Keratinocyte (primary cell): ENCODE measurements at regions not wholly inside any gene's neighbourhood (a gene's known extent, or its start where the extent isn't known, plus 50 kb on each side); places are given as distances from the start of the nearest gene placed in this dataset.

Experiments
- DNase-seq: peaks from one replicate; pipeline ENCODE4 v3.0.0-alpha.2; 2011; ENCODE audit warnings: low read depth, missing footprints, low spot score
- FAIRE-seq: peaks from 2 replicates; lab custom pipeline; 2011; peaks lifted over from hg19 to GRCh38; lab: Jason Lieb, UNC
- H2AFZ ChIP-seq: 2 replicates; pipeline ENCODE4 v1.6.0; 2012; ENCODE audit warnings: low read length, control low read depth, inconsistent platforms; ENCODE audit not compliant: control insufficient read depth
- H3K27ac ChIP-seq: 2 replicates; pipeline ENCODE4 v1.5.1; 2011; ENCODE audit warnings: low read length; ENCODE audit not compliant: control insufficient read depth, insufficient read depth
- H3K27me3 ChIP-seq: 3 replicates; pipeline ENCODE4 v1.6.0; 2011; ENCODE audit warnings: low read length; ENCODE audit not compliant: control insufficient read depth, insufficient read depth; ENCODE audit errors: extremely low read depth
- H3K36me3 ChIP-seq, 2 experiments: 2 replicates in 1 of 2; 3 replicates in 1 of 2; pipeline ENCODE4 v1.5.1; 2011; ENCODE audit warnings: low read length in 2 of 2, mild to moderate bottlenecking in 1 of 2; ENCODE audit not compliant: control insufficient read depth in 2 of 2, insufficient read depth in 2 of 2; ENCODE audit errors: extremely low read depth in 1 of 2
- H3K4me1 ChIP-seq: 3 replicates; pipeline ENCODE4 v1.5.1; 2011; ENCODE audit warnings: low read length; ENCODE audit not compliant: control insufficient read depth, insufficient read depth; ENCODE audit errors: extremely low read depth
- H3K4me2 ChIP-seq: 3 replicates; pipeline ENCODE4 v1.6.0; 2011; ENCODE audit warnings: low read depth, low read length; ENCODE audit not compliant: control insufficient read depth, insufficient read depth; ENCODE audit errors: extremely low read depth
- H3K4me3 ChIP-seq, 3 experiments: fragments of 200-600 bp in 1 of 3; sonication (generic) in 1 of 3; 2 replicates in 2 of 3; 3 replicates in 1 of 3; pipeline ENCODE4 v1.5.1; 2011 to 2016; ENCODE audit warnings: low read length in 3 of 3, mild to moderate bottlenecking in 3 of 3, control low read depth in 2 of 3, inconsistent platforms in 1 of 3, low read depth in 1 of 3, mixed read lengths in 1 of 3, mixed run types in 1 of 3, moderate library complexity in 1 of 3; ENCODE audit not compliant: control insufficient read depth in 2 of 3, insufficient read depth in 2 of 3; ENCODE audit errors: extremely low read depth in 1 of 3
- H3K79me2 ChIP-seq: 2 replicates; pipeline ENCODE4 v1.6.0; 2012; ENCODE audit warnings: low read length; ENCODE audit not compliant: control insufficient read depth, insufficient read depth
- H3K9ac ChIP-seq: 3 replicates; pipeline ENCODE4 v1.6.0; 2011; ENCODE audit warnings: low read length; ENCODE audit not compliant: control insufficient read depth, insufficient read depth; ENCODE audit errors: extremely low read depth
- H3K9me1 ChIP-seq: 3 replicates; pipeline ENCODE4 v1.6.0; 2011; ENCODE audit warnings: low read length; ENCODE audit not compliant: control insufficient read depth, insufficient read depth; ENCODE audit errors: extremely low read depth
- H3K9me3 ChIP-seq: 2 replicates; pipeline ENCODE4 v1.5.1; 2012; ENCODE audit warnings: low read depth, low read length; ENCODE audit not compliant: control insufficient read depth
- H4K20me1 ChIP-seq: 3 replicates; pipeline ENCODE4 v1.6.0; 2011; ENCODE audit warnings: low read length; ENCODE audit not compliant: control insufficient read depth, insufficient read depth; ENCODE audit errors: extremely low read depth
- EZH2 ChIP-seq: IDR thresholded peaks from one replicate; pipeline ENCODE4 v1.6.1; 2012; ENCODE audit warnings: inconsistent platforms, mild to moderate bottlenecking, low read length, moderate library complexity
- dilution Hi-C: fragments of 300-500 bp; cut with MboI; formaldehyde crosslinking; loops from one replicate; pipeline ENCODE4 v1.7.0; 2020; ENCODE audit warnings: low sequenced_read_pairs; ENCODE audit not compliant: extremely low pct_ligation_motif_present
- TF ChIP-seq, protein P1 (sequence below), 3 experiments: IDR thresholded peaks in 1 of 3; conservative IDR thresholded peaks in 1 of 3; optimal IDR thresholded peaks in 1 of 3; 2 replicates in 2 of 3; 3 replicates in 1 of 3; pipeline versions ENCODE3 to v1.5.1; 2011; ENCODE audit warnings: low read length in 3 of 3, mild to moderate bottlenecking in 3 of 3, moderate library complexity in 2 of 3, control low read depth in 1 of 3, inconsistent platforms in 1 of 3; ENCODE audit not compliant: insufficient read depth in 2 of 3; ENCODE audit errors: extremely low read depth in 1 of 3

GRCh38 chr13:52949044-52949443 is 79.6 kb upstream of the OLFM4 start:
- Histone ChIP-seq H3K9me3 (no peaks in the 10 kb centered on the region), H3K36me3 (no peaks in the 10 kb centered on the region), H4K20me1 (no peaks in the 10 kb centered on the region), H3K9ac (no peak overlapping the region), H3K4me1 (no peaks in the 10 kb centered on the region), H3K79me2 (no peaks in the 10 kb centered on the region), H3K27me3 (no peaks in the 10 kb centered on the region), H3K27ac (no peak overlapping the region), H2AFZ (no peak overlapping the region), H3K9me1 (no peaks in the 10 kb centered on the region), H3K4me3 (no peak overlapping the region), H3K4me2 (no peak overlapping the region)
- dilution Hi-C loops, result no loop called here
- TF ChIP-seq, protein P1, sequence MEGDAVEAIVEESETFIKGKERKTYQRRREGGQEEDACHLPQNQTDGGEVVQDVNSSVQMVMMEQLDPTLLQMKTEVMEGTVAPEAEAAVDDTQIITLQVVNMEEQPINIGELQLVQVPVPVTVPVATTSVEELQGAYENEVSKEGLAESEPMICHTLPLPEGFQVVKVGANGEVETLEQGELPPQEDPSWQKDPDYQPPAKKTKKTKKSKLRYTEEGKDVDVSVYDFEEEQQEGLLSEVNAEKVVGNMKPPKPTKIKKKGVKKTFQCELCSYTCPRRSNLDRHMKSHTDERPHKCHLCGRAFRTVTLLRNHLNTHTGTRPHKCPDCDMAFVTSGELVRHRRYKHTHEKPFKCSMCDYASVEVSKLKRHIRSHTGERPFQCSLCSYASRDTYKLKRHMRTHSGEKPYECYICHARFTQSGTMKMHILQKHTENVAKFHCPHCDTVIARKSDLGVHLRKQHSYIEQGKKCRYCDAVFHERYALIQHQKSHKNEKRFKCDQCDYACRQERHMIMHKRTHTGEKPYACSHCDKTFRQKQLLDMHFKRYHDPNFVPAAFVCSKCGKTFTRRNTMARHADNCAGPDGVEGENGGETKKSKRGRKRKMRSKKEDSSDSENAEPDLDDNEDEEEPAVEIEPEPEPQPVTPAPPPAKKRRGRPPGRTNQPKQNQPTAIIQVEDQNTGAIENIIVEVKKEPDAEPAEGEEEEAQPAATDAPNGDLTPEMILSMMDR (optimal IDR thresholded peaks at IDR 0.05 in 1 of 3, IDR thresholded peaks at IDR 0.05 in 1 of 3, conservative IDR thresholded peaks at IDR 0.05 in 1 of 3; ENCODE audit: extremely low read depth in 1 of 3, insufficient read depth in 2 of 3, low read length in 3 of 3), result no peak
- TF ChIP-seq EZH2, result no peak
- DNase-seq (no peak), FAIRE-seq (no peak)

- no peaks in the 10 kb centered on the region for H3K4me1 ChIP-seq
- H3K9me3 ChIP-seq, result no peaks in the 10 kb centered on the region
- DNase-seq (no peak), FAIRE-seq (no peak)
- no peak overlapping the region for H3K4me2 ChIP-seq
- no peaks in the 10 kb centered on the region for H3K79me2 ChIP-seq
- no peaks in the 10 kb centered on the region for H4K20me1 ChIP-seq
- H3K4me3 ChIP-seq, result no peak overlapping the region
- no peak overlapping the region for H3K9ac ChIP-seq
- no peaks in the 10 kb centered on the region for H3K27me3 ChIP-seq
- dilution Hi-C loops, result no loop called here
- H2AFZ ChIP-seq, result no peak overlapping the region
- TF ChIP-seq, protein P1 (optimal IDR thresholded peaks at IDR 0.05 in 1 of 3, IDR thresholded peaks at IDR 0.05 in 1 of 3, conservative IDR thresholded peaks at IDR 0.05 in 1 of 3; ENCODE audit: extremely low read depth in 1 of 3, insufficient read depth in 2 of 3, low read length in 3 of 3), result no peak
- no peak for TF ChIP-seq EZH2
- H3K27ac ChIP-seq, result no peak overlapping the region
- H3K9me1 ChIP-seq, result no peaks in the 10 kb centered on the region
- H3K36me3 ChIP-seq, result no peaks in the 10 kb centered on the region
Observed at GRCh38 chr13:52947921-52948373, 80.7 kb upstream of the OLFM4 start.
